ENCODE measurements at regions not wholly inside any gene's neighbourhood (a gene's known extent, or its start where the extent isn't known, plus 50 kb on each side); places are given as distances from the start of the nearest gene placed in this dataset.
"Not testable (repeated sequence)": the region's sequence is repeated elsewhere in the genome, so short reads cannot be mapped to it uniquely, and the experiment has no call there.

GRCh38 chr5:104053353-104053649, 490.7 kb upstream of the NUDT12 start:
- DNase-seq (ENCODE audit: low read depth): no peak
- H3K4me3 ChIP-seq (ENCODE audit: low read length): no peak overlapping the region
- TF ChIP-seq CTCF (conservative IDR thresholded peaks at IDR 0.05; ENCODE audit: low read depth, low read length): no peak

GRCh38 chr5:104052558-104053352, 490.2 kb upstream of the NUDT12 start:
- TF ChIP-seq CTCF (conservative IDR thresholded peaks at IDR 0.05; ENCODE audit: low read depth, low read length): no peak
- DNase-seq (ENCODE audit: low read depth): no peak

GRCh38 chr5:104050436-104050835, 487.8 kb upstream of the NUDT12 start:
- no peak overlapping the region for H3K4me3 ChIP-seq (ENCODE audit: low read length)
- DNase-seq (ENCODE audit: low read depth): no peak
- no peak for TF ChIP-seq CTCF (conservative IDR thresholded peaks at IDR 0.05; ENCODE audit: low read depth, low read length)

More at GRCh38 chr5:104052558-104053352, 490.2 kb upstream of the NUDT12 start:
- no peak overlapping the region for H3K4me3 ChIP-seq (ENCODE audit: low read length)

GRCh38 chr5:104049752-104050151, 487.2 kb upstream of the NUDT12 start:
- H3K4me3 ChIP-seq (ENCODE audit: low read length): no peak overlapping the region
- TF ChIP-seq CTCF (conservative IDR thresholded peaks at IDR 0.05; ENCODE audit: low read depth, low read length): no peak
- DNase-seq (ENCODE audit: low read depth): no peak

GRCh38 chr5:104048231-104048630, 485.6 kb upstream of the NUDT12 start:
- no peak for TF ChIP-seq CTCF (conservative IDR thresholded peaks at IDR 0.05; ENCODE audit: low read depth, low read length)
- DNase-seq (ENCODE audit: low read depth): no peak
- H3K4me3 ChIP-seq (ENCODE audit: low read length): no peak overlapping the region

GRCh38 chr5:104045987-104046386, 483.4 kb upstream of the NUDT12 start:
- no peak overlapping the region for H3K4me3 ChIP-seq (ENCODE audit: low read length)
- no peak for TF ChIP-seq CTCF (conservative IDR thresholded peaks at IDR 0.05; ENCODE audit: low read depth, low read length)
- peak; percentile 63 for DNase-seq (ENCODE audit: low read depth)

GRCh38 chr5:104039871-104040270, 477.3 kb upstream of the NUDT12 start:
- not testable (repeated sequence) for DNase-seq (ENCODE audit: low read depth); H3K4me3 ChIP-seq (ENCODE audit: low read length)

GRCh38 chr5:104037136-104037535, 474.5 kb upstream of the NUDT12 start:
- H3K4me3 ChIP-seq (ENCODE audit: low read length); DNase-seq (ENCODE audit: low read depth): not testable (repeated sequence)

- not testable (repeated sequence) for H3K4me3 ChIP-seq (ENCODE audit: low read length); DNase-seq (ENCODE audit: low read depth)
These were observed 470.6 kb upstream of the NUDT12 start for GRCh38 chr5:104033186-104033585.
